HL-60 (cell line): ENCODE measurements at regions not wholly inside any gene's neighbourhood (a gene's known extent, or its start where the extent isn't known, plus 50 kb on each side); places are given as distances from the start of the nearest gene placed in this dataset.

Experiments used
- DNase-seq, 2 experiments: peaks; one replicate each; pipeline ENCODE4 v3.0.0-alpha.2; 2010 to 2020; ENCODE audit warnings: low read depth in 1 of 2, low spot score in 1 of 2
- H3K27ac ChIP-seq: fragments of 250-450 bp; sonication (Bioruptor Pico); replicated peaks from 2 replicates; pipeline ENCODE4 v1.5.1; 2020; ENCODE audit warnings: mild to moderate bottlenecking, moderate library complexity
- H3K27me3 ChIP-seq: fragments of 250-450 bp; sonication (Bioruptor Pico); 2 replicates; pipeline ENCODE4 v1.5.1; 2021; ENCODE audit warnings: mild to moderate bottlenecking, moderate library complexity; ENCODE audit not compliant: insufficient read depth, poor library complexity, severe bottlenecking
- H3K4me3 ChIP-seq: replicated peaks from 2 replicates; pipeline ENCODE4 v1.5.1; 2011; ENCODE audit warnings: mild to moderate bottlenecking, control low read depth, low read length; ENCODE audit not compliant: insufficient read depth
- CTCF ChIP-seq: IDR thresholded peaks from one replicate; pipeline ENCODE4 v1.5.1; 2011; ENCODE audit warnings: low read length, control low read depth, inconsistent platforms; ENCODE audit not compliant: insufficient read depth
- GABPA ChIP-seq: IDR thresholded peaks from 2 replicates; pipeline ENCODE4 v1.6.1; 2012; ENCODE audit warnings: low read depth
- POLR2AphosphoS5 ChIP-seq: IDR thresholded peaks from 2 replicates; pipeline ENCODE4 v1.6.1; 2012; ENCODE audit warnings: low read depth
- REST ChIP-seq: IDR thresholded peaks from 2 replicates; pipeline ENCODE4 v1.6.1; 2012; ENCODE audit warnings: low read depth; ENCODE audit not compliant: insufficient replicate concordance
- SPI1 ChIP-seq: IDR thresholded peaks from 2 replicates; pipeline ENCODE4 v1.6.1; 2012; ENCODE audit warnings: low read depth, mild to moderate bottlenecking, borderline replicate concordance

- no peak for TF ChIP-seq GABPA
- TF ChIP-seq POLR2AphosphoS5, result no peak
- no peak for TF ChIP-seq REST
- TF ChIP-seq SPI1, result no peak
- TF ChIP-seq CTCF, result no peak
- H3K27ac ChIP-seq, result no peak overlapping the region
- no peak for DNase-seq
- no peak overlapping the region for H3K4me3 ChIP-seq
- no peaks in the 10 kb centered on the region for H3K27me3 ChIP-seq
Measured at GRCh38 chr2:150387586-150388288, 99.7 kb downstream of the RND3 start.

GRCh38 chr2:150385211-150385610 lies 102.3 kb downstream of the RND3 start:
- Histone ChIP-seq H3K27ac (no peak overlapping the region), H3K27me3 (no peaks in the 10 kb centered on the region), H3K4me3 (no peak overlapping the region)
- TF ChIP-seq SPI1 (no peak), POLR2AphosphoS5 (no peak), REST (no peak), CTCF (no peak)
- DNase-seq, result no peak

- no peaks in the 10 kb centered on the region for H3K27me3 ChIP-seq
- no peak overlapping the region for H3K4me3 ChIP-seq
- TF ChIP-seq POLR2AphosphoS5, result no peak
- TF ChIP-seq GABPA, result no peak
- TF ChIP-seq CTCF, result no peak
- no peak for TF ChIP-seq REST
- no peak for TF ChIP-seq SPI1
- no peak for DNase-seq
- H3K27ac ChIP-seq, result no peak overlapping the region
Measured at GRCh38 chr2:150383587-150383986, 103.9 kb downstream of the RND3 start.
